ENCODE measurements at regions not wholly inside any gene's neighbourhood (a gene's known extent, or its start where the extent isn't known, plus 50 kb on each side); places are given as distances from the start of the nearest gene placed in this dataset.

GRCh38 chr2:173588931-173589369, 234.3 kb downstream of the CDCA7 start:
- Histone ChIP-seq H3K9ac (ENCODE audit: low read length) (no peak overlapping the region), H2AFZ (ENCODE audit: low read depth, low read length, severe bottlenecking) (no peak overlapping the region), H3K4me2 (ENCODE audit: low read depth, low read length, poor library complexity, severe bottlenecking) (no peak overlapping the region), H3K79me2 (ENCODE audit: insufficient read depth, low read length) (no peaks in the 10 kb centered on the region), H3F3A (ENCODE audit: insufficient read depth) (no peaks in the 10 kb centered on the region), H3K27ac (ENCODE audit: low read depth, low read length) (no peak overlapping the region), H3K9me3 (ENCODE audit: insufficient read depth, low read length) (no peaks in the 10 kb centered on the region), H3K27me3 (ENCODE audit: low read length) (no peaks in the 10 kb centered on the region), H3K36me3 (ENCODE audit: low read length) (no peaks in the 10 kb centered on the region), H4K20me1 (ENCODE audit: low read depth, low read length) (no peaks in the 10 kb centered on the region), H3K4me3 (ENCODE audit: insufficient read depth, low read length, poor library complexity, severe bottlenecking) (no peak overlapping the region), H3K9me2 (replicated peaks; ENCODE audit: insufficient read depth, low read length) (no peaks in the 10 kb centered on the region)
- no peak for TF ChIP-seq EZH2phosphoT487 (conservative IDR thresholded peaks at IDR 0.05; ENCODE audit: low read length)
- TF ChIP-seq CTCF (IDR thresholded peaks at IDR 0.05; ENCODE audit: insufficient read depth, low read length, poor library complexity, severe bottlenecking) = no peak

GRCh38 chr2:173589604-173590275, 235.1 kb downstream of the CDCA7 start:
- no peaks in the 10 kb centered on the region for H3F3A ChIP-seq (ENCODE audit: insufficient read depth)
- no peak for TF ChIP-seq EZH2phosphoT487 (conservative IDR thresholded peaks at IDR 0.05; ENCODE audit: low read length)
- TF ChIP-seq CTCF (IDR thresholded peaks at IDR 0.05; ENCODE audit: insufficient read depth, low read length, poor library complexity, severe bottlenecking) = no peak
- H3K9me2 ChIP-seq (replicated peaks; ENCODE audit: insufficient read depth, low read length) = no peaks in the 10 kb centered on the region
- H3K79me2 ChIP-seq (ENCODE audit: insufficient read depth, low read length) = no peaks in the 10 kb centered on the region
- H3K36me3 ChIP-seq (ENCODE audit: low read length) = no peaks in the 10 kb centered on the region
- H3K27ac ChIP-seq (ENCODE audit: low read depth, low read length) = no peak overlapping the region
- H3K9ac ChIP-seq (ENCODE audit: low read length) = no peak overlapping the region
- H3K4me2 ChIP-seq (ENCODE audit: low read depth, low read length, poor library complexity, severe bottlenecking) = no peak overlapping the region
- no peak overlapping the region for H3K4me3 ChIP-seq (ENCODE audit: insufficient read depth, low read length, poor library complexity, severe bottlenecking)
- no peaks in the 10 kb centered on the region for H3K27me3 ChIP-seq (ENCODE audit: low read length)
- H4K20me1 ChIP-seq (ENCODE audit: low read depth, low read length) = no peaks in the 10 kb centered on the region
- no peaks in the 10 kb centered on the region for H3K9me3 ChIP-seq (ENCODE audit: insufficient read depth, low read length)
- no peak overlapping the region for H2AFZ ChIP-seq (ENCODE audit: low read depth, low read length, severe bottlenecking)

GRCh38 chr2:173590276-173590861, 235.7 kb downstream of the CDCA7 start:
- no peak overlapping the region for H3K4me3 ChIP-seq (ENCODE audit: insufficient read depth, low read length, poor library complexity, severe bottlenecking)
- H3K27me3 ChIP-seq (ENCODE audit: low read length) = no peaks in the 10 kb centered on the region
- H3K9ac ChIP-seq (ENCODE audit: low read length) = no peak overlapping the region
- H4K20me1 ChIP-seq (ENCODE audit: low read depth, low read length) = no peaks in the 10 kb centered on the region
- H3K36me3 ChIP-seq (ENCODE audit: low read length) = no peaks in the 10 kb centered on the region
- H2AFZ ChIP-seq (ENCODE audit: low read depth, low read length, severe bottlenecking) = no peak overlapping the region
- TF ChIP-seq CTCF (IDR thresholded peaks at IDR 0.05; ENCODE audit: insufficient read depth, low read length, poor library complexity, severe bottlenecking) (no peak), EZH2phosphoT487 (conservative IDR thresholded peaks at IDR 0.05; ENCODE audit: low read length) (no peak)
- no peak overlapping the region for H3K4me2 ChIP-seq (ENCODE audit: low read depth, low read length, poor library complexity, severe bottlenecking)
- no peaks in the 10 kb centered on the region for H3K9me3 ChIP-seq (ENCODE audit: insufficient read depth, low read length)
- no peaks in the 10 kb centered on the region for H3K79me2 ChIP-seq (ENCODE audit: insufficient read depth, low read length)
- no peaks in the 10 kb centered on the region for H3K9me2 ChIP-seq (replicated peaks; ENCODE audit: insufficient read depth, low read length)
- no peaks in the 10 kb centered on the region for H3F3A ChIP-seq (ENCODE audit: insufficient read depth)
- no peak overlapping the region for H3K27ac ChIP-seq (ENCODE audit: low read depth, low read length)
